HuH-7 (cell line): ENCODE measurements at regions not wholly inside any gene's neighbourhood (a gene's known extent, or its start where the extent isn't known, plus 50 kb on each side); places are given as distances from the start of the nearest gene placed in this dataset.

ENCODE experiments used
- DNase-seq: peaks from one replicate; pipeline ENCODE4 v3.0.0; 2011; ENCODE audit warnings: low spot score

DNA sequence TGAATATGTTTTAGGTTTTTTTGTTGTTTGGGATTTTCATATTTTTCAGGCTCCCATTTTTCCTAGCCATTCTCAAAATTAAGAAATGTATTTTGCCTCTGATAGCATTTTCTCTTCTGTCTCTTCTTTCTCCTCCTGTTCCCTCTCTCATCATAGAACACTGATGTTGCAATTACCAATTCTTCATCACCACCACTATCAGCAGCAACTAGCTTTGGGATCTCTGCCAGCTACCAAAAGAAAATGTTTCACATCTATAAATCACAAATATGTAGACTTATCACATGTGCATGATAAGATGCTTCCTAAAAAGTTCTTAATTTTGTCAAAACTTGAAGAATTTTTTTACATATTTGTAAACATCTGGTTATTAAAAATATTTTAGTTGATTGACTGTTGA, 887.1 kb downstream of the MAT2B start:
- DNase-seq: no peak

DNA sequence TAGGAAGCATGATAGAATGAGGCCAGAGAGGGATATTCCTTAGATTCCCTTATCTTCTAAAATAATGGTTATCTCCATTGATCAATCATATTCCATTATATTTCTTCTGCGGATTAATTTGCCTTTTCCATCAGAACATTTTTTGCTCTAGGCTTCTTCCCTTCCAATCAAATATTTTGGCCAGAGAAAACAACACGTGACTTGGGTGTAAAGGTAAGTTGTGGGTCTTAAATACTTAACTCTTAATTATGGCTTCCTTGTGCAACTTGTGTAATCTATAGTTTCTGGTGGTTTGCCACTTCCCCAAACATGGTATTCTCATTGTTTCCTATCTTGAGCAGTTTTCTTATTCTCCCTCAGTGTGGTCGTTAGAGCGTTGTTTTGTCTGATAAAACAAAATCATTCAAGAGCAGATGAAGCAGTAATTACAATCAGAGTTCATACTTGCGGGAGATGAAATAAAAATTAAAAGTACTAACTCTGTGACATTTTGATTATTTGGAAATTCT, 889.3 kb downstream of the MAT2B start:
- DNase-seq: no peak

DNA sequence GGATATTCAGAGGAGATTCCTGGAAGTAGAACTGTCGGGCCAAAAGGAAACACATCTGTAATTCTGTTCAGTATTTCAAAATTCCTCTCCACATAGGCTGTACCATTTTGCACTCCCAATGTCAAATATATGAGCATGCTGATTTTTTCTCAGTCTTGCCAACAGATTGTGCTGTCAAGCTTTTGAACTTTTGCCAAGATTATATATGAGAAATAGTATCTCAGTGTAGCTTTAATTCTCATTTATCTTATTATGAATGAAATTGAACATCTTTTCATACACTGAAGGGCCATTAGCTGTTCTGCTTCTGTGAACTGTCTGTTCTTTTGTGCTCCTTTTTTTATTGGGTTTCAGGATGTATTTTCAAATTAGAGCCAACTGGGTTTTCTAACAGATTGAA, 907.1 kb downstream of the MAT2B start:
- DNase-seq: no peak

DNA sequence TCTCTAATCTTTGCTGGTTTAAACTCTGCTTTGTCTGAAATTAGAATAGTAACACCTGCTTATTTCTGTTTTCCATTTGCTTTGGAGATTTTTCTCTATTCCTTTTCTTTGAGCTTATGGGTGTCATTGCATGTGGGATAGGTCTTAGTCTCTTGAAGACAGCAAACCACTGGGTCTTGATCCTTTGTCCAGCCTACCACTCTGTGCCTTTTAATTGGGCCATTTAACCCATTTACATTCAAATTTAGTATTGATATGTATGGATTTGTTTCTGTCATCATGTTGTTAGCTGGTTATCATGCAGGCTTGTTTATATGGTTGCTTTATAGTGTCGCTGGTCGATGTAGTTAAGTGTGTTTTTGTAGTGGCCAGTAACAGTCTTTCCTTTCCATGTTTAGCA, 914.7 kb downstream of the MAT2B start:
- DNase-seq: no peak

DNA sequence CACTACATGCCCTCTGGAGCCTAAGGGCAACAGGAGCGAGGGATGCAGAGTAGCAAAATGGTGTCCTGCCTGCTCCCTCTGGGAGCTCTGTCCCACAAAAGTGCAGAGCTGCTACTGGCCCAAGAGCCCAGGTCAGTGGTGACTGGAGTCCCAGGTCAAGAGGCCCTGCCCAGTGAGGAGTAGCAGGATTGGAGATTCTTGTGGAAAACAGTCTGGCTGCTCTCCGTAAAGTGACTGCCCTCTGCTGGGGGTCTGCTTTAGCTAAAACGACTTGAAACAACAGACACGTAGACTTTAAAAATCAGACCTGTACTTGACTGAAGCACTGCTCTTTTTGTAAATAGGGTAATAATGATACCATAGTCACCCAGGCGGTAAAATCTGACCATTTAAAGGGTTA, 917.0 kb downstream of the MAT2B start:
- DNase-seq: peak; percentile 20

DNA sequence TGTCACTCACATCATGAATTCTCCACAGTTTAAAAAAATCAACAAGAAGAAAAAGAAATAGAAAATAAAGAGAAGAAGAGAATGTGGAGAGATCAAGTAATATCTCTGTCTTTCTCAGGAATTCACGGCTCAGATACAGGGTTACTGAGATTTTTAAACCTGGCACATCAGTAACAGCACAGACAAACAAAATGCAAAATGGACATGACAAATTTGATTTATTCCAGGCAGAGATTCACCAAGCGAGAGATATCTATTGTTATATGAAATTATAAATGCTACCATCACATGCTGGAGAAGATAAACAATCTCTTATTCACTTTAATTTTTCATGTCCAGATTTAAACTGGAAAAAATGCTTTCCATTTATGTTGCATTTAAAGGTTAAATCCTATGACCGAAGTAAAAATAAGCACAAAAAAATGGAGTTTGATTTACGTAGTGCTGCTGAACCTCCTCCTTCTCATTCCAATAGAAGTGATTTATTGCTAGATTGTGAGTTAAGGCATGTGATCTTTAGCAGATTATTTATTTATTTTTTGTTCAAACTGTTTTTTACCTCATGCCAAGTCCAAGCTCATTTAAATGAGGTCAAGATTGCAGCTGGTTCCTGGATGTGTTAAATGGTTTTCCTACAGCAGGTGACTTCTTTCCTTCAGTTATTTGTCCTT, 926.4 kb downstream of the MAT2B start:
- no peak for DNase-seq

DNA sequence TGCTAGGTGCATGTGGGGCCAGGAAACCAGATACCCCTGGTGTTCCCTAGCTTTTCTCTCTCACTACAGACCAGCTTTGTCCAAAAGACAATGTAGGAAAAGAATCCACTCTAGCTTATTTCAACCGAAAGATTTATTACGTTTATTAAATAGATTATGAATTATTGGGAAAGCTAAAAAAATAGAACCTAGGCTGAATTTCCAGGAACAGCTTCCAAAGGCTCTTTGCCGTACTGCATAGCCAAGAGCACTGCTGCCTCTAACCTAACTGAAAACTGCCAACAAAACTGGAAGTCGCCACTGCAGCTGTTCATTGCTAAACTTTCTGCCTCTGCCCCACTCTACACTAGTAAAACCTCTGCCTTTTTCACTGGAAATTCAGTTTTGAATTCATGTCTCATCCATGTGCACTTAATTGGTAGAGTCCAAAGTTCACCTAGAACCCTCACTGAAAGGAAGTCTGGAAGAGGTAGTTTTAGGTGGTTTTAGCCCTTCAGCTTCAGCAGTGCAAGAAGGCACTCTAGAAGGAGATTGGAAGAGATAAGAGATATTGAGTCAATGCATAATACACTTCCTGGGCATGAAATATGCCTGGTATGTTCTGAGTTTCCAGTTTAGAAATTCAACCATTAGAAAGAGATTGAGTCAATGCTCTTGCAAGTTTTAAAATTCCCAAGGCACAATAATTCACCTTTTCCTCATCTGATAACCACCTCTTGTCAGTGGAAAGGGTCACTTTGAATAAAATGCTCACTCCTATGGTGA, 927.9 kb downstream of the MAT2B start:
- DNase-seq: no peak

DNA sequence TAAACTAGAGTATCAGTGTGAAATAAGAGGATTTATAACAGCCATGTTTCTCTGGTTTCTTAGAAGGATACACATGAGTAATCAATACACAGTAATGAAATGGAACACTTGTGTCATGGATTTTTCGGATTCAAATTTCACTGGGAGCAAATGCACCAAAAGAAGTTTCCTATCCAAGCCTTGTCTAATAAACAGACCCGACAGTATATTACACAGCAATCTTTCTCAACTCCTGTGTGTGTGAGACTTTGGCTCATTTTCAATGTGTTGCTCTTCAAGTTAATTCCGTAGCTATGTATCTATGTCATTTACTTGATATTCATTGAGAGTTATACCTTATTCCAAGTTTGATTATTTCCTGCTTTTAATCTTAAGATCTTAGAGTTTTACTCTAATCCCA, 930.2 kb downstream of the MAT2B start:
- DNase-seq: no peak

DNA sequence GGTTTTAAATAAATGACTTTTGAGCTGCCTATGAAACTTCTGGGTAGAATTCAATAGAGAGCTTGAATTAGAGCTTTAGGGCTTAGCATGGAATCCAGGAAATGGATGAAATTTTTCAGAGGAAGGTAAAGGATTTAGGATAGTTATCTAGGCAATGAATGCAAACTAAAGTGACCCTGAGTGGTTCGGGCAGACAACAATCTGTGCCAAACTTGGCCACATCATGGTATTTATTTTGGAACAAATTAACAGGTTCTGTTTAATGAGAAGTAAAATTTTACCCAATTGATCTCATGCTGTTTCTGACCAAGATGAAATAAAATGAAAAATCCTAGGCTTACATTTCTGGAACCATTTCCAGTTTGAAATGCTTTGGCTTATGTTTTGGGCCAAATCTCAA, 934.4 kb downstream of the MAT2B start:
- DNase-seq: no peak

DNA sequence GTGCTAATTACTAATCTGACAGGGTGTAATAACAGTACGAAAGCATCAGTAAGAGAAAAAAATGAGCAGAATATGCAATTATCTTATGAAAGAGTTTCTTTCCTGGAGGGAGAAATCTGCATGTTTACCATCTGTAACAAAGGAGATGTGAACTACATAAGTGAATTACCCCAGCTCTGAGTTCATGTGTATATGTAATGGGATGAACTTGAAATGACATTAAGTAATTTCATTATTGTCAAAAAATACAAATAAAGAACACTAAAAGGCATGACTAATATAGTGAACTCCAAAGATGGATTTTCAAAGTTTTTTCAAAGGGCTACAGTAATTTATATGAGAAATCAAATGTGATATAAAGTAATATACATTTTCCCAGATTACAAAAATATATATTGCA, 944.0 kb downstream of the MAT2B start:
- DNase-seq: no peak

DNA sequence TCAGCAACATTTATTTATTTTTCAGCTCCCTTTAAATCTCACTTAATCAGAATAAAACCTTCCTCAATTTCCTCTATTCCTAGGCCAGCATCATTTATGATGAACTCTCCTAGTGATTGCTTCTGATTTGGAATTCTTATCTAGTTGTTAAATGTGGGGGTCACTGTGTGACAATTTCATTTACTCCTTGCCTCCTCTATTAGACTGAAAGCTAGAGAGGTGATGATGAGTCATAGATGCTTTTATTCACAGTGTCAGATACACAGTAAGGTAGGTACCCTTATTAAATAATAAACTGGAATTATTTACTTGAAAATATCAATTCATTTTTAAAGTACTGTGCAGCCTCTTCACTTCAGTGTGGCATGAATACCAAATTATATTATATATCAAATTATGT, 960.6 kb downstream of the MAT2B start:
- DNase-seq: no peak

DNA sequence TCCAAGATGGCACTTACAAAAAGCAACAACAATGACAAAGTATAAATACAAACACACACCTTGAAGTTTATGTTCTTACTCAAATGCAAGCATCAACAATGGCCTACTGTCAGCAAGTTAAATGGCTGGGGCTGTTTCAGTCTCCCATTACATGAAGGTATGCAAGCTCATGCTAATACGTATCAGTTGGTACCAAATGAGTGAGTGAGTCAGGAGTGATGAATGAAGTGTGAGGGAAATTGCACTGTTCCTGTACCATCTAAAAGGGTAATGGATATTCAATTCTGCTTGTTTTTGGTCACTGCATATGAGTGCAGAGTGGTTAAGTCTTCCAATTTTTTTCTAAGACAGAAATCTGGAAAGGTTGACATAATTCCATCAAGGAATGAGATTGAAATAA, 964.9 kb downstream of the MAT2B start:
- DNase-seq: no peak

DNA sequence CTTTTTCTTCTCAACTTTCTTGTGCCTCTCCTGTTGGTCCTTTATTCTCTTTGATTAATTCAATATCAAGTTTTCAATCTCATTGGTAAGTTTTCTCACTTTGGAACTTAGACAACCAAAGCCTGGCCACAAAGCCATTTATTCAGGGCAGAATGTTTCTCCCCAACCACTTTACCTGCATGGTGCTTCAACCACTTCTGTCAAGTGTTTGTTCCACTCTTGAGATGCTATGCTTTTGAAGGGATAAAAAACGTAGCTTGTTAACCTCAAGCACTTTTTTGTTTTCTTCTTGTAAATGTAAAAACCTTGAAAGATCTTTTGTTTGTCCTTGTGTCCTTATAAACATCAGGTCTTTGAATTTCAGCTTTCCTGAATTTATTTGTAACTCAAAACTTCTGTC, 966.7 kb downstream of the MAT2B start:
- DNase-seq: no peak

DNA sequence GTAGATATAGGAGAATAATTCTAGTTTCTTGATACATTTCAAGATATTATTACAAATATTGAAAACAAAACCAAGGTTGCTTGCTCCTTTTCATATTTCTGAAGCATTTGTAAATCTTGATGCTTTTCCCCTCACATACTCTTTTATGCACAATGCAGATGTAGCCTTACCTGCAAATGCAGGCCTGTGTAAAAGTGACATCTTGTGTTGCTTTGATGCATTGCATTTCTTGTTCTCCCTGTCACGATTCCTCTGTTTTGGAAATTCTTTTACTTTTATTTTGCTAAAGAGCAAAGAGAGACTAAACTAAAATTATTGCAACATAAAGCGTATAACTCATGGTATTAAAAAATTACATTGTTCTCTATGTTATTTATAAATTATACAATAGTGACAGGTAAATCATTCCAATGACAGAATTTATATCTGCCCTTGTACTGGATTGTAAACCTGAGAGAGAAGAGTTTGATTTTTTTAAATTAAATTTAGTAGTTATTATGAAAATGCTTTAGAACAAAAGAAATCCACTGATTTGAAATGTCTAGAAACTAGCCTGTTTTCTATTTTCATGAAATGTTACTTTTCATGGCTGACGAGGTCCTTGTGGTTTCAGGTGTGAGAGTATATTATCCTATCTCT, 970.0 kb downstream of the MAT2B start:
- peak; percentile 3 for DNase-seq

DNA sequence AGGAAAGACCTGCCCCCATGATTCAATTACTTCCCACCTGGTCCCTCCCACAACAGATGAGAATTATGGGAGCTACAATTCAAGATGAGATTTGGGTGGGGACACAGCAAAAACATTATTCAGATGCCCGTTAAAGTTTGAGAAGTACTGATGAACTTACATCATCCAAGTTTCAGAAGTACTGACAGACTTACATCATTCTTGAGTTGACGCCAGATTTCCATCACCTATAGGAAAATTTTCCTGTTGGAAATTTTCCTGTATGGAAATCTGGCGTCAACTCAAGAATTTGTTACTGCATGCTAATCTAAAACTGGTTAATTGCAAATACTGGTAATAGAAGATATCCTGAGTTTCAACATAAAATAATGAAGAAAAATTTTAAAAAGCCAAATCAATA, 975.9 kb downstream of the MAT2B start:
- DNase-seq: no peak

DNA sequence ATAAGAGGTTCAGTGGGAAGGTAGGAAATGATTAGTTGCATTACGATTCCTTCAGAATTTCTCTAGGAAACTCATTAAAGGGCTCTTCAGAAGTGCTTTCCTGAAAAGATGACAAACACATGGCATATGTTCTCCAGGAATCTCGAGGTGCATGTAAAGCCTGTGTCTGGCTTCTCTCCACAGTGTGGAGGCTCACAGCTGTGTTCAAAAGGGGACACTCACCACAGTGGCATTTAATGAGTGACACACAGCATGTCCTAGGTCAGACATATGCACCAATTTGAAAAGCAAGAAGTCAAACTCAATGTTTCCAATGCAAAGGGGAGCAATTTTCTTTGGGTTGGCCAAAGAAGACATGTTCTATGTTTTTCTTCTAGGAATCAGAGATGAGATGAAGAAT, 976.9 kb downstream of the MAT2B start:
- DNase-seq: no peak

DNA sequence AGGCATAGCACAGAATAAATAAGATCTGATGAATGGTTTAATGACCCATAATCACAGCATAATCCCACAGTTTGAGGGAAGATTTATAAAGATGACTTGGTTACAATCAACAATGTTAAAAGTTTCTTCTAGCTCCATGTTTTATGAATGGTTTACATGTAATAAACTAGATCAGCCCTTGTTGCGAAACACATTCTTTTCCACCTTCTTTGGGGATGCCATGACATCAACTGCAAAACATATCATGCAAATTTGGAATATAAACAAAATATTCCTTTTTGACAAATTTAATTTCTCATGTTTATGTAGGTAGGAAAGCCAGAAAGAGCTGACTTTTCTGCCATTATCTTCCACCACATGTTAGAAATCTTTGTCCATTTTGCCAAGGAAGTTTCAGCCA, 979.5 kb downstream of the MAT2B start:
- DNase-seq: no peak

DNA sequence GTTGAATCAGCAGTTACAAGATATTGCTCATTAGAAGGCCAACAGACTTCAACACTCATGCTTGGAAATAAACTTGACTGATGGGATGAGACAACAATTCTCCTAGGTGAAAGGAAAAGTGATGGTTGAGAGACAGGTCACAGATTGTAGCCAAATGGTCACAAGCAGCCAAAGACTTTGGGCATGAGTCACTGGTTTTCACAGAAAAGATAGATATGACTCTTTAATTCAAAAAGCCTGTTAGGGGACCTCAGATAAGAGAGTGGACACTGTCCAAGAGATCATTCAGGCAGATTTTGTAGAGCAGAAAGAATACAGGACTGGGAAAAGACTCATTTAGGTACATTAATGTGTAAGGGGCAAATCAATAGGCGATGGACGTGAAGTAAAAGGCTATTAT, 982.5 kb downstream of the MAT2B start:
- DNase-seq: no peak

DNA sequence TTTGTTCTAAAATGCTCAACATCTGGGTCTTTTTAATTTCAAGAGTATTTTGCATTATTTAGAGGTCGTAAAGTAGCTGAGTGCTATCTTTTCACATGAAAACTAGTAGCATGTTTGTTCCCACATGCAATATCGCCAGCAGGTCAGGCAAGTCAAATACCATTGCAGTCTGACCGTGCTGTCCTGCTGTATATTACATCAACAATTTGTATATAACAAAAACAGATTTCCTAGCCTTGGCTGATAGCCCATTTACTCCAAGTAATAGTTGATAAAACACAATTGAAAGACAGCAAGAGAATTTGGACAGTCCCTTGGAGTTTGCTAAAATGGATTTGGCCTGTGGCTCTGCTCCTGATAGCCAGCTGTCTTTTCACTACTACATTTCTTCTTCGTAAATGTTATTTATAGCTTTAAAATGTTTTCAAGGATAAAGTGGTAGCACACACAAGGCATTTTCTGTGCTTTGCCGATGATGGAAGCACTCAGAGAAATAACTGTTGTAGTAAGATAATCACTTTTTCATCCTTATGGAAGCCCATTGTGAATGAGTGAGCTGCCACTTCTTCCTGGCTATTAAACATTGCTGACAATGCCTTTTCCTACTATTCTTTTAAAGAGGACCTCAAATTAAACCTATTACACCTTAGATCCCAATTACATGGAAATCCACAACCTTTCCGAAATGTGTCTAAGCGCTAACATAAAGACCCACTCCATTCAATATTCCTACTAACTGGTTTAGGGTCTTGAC, 992.1 kb downstream of the MAT2B start:
- no peak for DNase-seq

DNA sequence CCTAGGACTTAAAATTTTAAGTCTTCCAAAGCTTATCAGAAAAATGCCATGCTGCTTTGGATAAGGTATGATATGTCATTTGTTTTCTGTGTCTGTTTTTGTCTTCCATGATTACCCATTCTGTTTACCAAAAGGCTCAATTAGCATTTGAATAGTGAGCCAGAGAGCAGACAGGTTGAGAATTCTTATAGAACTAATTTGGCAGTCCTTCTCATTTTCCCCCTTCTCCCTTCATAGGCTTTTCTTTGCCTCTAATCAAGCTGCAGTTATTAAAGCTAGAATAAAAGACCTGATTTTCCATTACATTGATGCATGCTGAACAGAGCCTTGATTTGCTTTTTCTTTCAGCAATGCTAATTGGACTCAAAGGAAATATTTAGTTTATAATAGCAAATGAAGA, 993.0 kb downstream of the MAT2B start:
- no peak for DNase-seq

DNA sequence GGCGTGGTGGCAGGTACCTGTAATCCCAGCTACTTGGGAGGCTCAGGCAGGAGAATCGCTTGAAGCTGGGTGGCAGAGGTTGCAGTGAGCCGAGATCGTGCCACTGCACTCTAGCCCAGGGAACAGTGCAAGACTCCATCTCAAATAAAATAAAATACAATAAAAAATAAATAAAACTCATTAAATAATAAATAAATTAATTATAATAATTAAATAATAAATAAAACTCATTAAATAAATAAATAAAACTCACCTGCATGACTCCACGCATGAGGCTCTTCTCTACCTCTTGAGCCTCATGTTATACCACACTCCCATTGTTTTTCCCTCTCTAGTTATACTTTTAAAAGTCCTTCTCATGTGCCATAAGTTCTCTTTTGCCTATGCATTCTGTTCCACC, 995.4 kb downstream of the MAT2B start:
- no peak for DNase-seq

DNA sequence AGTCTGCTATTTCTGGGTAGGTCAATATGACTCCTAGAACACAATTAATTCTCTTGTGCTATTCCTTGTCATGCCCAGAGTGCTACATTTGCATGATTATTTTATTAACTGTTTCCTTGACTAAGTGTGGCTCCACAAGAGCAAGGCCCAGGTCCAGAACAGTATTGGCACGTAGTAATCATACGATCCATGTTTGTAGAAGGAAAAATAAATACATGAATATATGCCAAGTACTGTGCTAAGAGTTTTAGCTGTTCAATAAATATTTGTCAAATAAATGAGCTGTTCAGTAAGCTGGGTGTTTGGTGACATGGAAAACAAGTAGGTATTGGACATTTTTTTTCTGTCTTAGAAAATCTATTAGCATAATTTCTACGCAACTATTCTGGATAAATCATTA, 995.9 kb downstream of the MAT2B start:
- no peak for DNase-seq
